ENCODE measurements at regions not wholly inside any gene's neighbourhood (a gene's known extent, or its start where the extent isn't known, plus 50 kb on each side); places are given as distances from the start of the nearest gene placed in this dataset.

DNA sequence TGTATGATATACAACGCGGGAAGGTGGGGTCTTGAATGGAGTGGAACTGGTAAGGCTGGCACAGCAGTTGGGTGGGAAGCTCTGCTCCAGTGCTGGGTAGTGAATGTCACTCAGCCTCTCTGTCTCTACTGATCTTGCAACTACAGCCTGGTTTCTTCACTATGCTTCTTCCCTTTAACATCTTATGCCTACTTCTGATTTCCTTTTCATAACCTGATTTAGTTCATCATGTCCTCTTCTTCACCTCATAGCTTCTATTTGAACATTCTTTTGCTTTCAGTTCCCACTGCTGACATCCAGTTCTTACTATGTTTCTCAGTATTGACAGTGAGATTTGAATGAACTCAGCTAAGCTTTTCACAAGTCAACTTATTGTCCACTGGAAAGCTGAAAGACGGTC is 286.2 kb downstream of the ARL6IP6 start:
- no peak overlapping the region for H3K9ac ChIP-seq (ENCODE audit: insufficient read depth, low read length)
- H3K4me2 ChIP-seq (ENCODE audit: extremely low read depth, insufficient read depth, low read length): no peak overlapping the region
- no peak overlapping the region for H3K27ac ChIP-seq (ENCODE audit: insufficient read depth, low read length)
- H3K4me1 ChIP-seq (ENCODE audit: control insufficient read depth, extremely low read depth, insufficient read depth, low read length): no peaks in the 10 kb centered on the region
- no peak for TF ChIP-seq EZH2 (IDR thresholded peaks at IDR 0.05; ENCODE audit: low read length, missing control alignments)
- TF ChIP-seq, protein P1, sequence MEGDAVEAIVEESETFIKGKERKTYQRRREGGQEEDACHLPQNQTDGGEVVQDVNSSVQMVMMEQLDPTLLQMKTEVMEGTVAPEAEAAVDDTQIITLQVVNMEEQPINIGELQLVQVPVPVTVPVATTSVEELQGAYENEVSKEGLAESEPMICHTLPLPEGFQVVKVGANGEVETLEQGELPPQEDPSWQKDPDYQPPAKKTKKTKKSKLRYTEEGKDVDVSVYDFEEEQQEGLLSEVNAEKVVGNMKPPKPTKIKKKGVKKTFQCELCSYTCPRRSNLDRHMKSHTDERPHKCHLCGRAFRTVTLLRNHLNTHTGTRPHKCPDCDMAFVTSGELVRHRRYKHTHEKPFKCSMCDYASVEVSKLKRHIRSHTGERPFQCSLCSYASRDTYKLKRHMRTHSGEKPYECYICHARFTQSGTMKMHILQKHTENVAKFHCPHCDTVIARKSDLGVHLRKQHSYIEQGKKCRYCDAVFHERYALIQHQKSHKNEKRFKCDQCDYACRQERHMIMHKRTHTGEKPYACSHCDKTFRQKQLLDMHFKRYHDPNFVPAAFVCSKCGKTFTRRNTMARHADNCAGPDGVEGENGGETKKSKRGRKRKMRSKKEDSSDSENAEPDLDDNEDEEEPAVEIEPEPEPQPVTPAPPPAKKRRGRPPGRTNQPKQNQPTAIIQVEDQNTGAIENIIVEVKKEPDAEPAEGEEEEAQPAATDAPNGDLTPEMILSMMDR (conservative IDR thresholded peaks at IDR 0.05 in 1 of 2, IDR thresholded peaks at IDR 0.05 in 1 of 2; ENCODE audit: low read depth in 1 of 2, low read length in 2 of 2): no peak
- no peaks in the 10 kb centered on the region for H3K27me3 ChIP-seq (ENCODE audit: control insufficient read depth, insufficient read depth, low read length)
- H3K4me3 ChIP-seq (replicated peaks in 1 of 4; ENCODE audit: control extremely low read depth in 1 of 4, insufficient read depth in 1 of 4, low read depth in 3 of 4, low read length in 4 of 4): no peak overlapping the region
- H3K9me3 ChIP-seq (ENCODE audit: control insufficient read depth, insufficient read depth, low read depth, low read length): no peaks in the 10 kb centered on the region
- H3K79me2 ChIP-seq (ENCODE audit: control insufficient read depth, insufficient read depth, low read length): no peaks in the 10 kb centered on the region
- H2AFZ ChIP-seq (ENCODE audit: low read length): no peak overlapping the region
- no peaks in the 10 kb centered on the region for H3K36me3 ChIP-seq (ENCODE audit: control insufficient read depth, insufficient read depth, low read length)
- no peaks in the 10 kb centered on the region for H4K20me1 ChIP-seq (ENCODE audit: control insufficient read depth, extremely low read depth, insufficient read depth, low read length)
- no peak for DNase-seq (ENCODE audit: low read depth in 2 of 2)

GRCh38 chr2:152974146-152974545 is 255.7 kb downstream of the ARL6IP6 start:
- DNase-seq (ENCODE audit: low read depth in 2 of 2): no peak

GRCh38 chr2:152971685-152972084 is 253.3 kb downstream of the ARL6IP6 start:
- no peaks in the 10 kb centered on the region for H3K4me1 ChIP-seq (ENCODE audit: control insufficient read depth, extremely low read depth, insufficient read depth, low read length)
- H3K79me2 ChIP-seq (ENCODE audit: control insufficient read depth, insufficient read depth, low read length): no peaks in the 10 kb centered on the region
- H3K9ac ChIP-seq (ENCODE audit: insufficient read depth, low read length): no peak overlapping the region
- H3K9me3 ChIP-seq (ENCODE audit: control insufficient read depth, insufficient read depth, low read depth, low read length): no peaks in the 10 kb centered on the region
- H3K4me2 ChIP-seq (ENCODE audit: extremely low read depth, insufficient read depth, low read length): no peak overlapping the region
- TF ChIP-seq, protein P1 (conservative IDR thresholded peaks at IDR 0.05 in 1 of 2, IDR thresholded peaks at IDR 0.05 in 1 of 2; ENCODE audit: low read depth in 1 of 2, low read length in 2 of 2): no peak
- TF ChIP-seq EZH2 (IDR thresholded peaks at IDR 0.05; ENCODE audit: low read length, missing control alignments): no peak
- DNase-seq (ENCODE audit: low read depth in 2 of 2): no peak
- no peaks in the 10 kb centered on the region for H4K20me1 ChIP-seq (ENCODE audit: control insufficient read depth, extremely low read depth, insufficient read depth, low read length)
- no peak overlapping the region for H3K27ac ChIP-seq (ENCODE audit: insufficient read depth, low read length)
- H3K4me3 ChIP-seq (replicated peaks in 1 of 4; ENCODE audit: control extremely low read depth in 1 of 4, insufficient read depth in 1 of 4, low read depth in 3 of 4, low read length in 4 of 4): no peak overlapping the region
- H3K27me3 ChIP-seq (ENCODE audit: control insufficient read depth, insufficient read depth, low read length): no peaks in the 10 kb centered on the region
- H2AFZ ChIP-seq (ENCODE audit: low read length): no peak overlapping the region
- no peaks in the 10 kb centered on the region for H3K36me3 ChIP-seq (ENCODE audit: control insufficient read depth, insufficient read depth, low read length)

More at GRCh38 chr2:152974146-152974545, 255.7 kb downstream of the ARL6IP6 start:
- H3K9me3 ChIP-seq (ENCODE audit: control insufficient read depth, insufficient read depth, low read depth, low read length): no peaks in the 10 kb centered on the region
- no peak for TF ChIP-seq EZH2 (IDR thresholded peaks at IDR 0.05; ENCODE audit: low read length, missing control alignments)
- TF ChIP-seq, protein P1 (conservative IDR thresholded peaks at IDR 0.05 in 1 of 2, IDR thresholded peaks at IDR 0.05 in 1 of 2; ENCODE audit: low read depth in 1 of 2, low read length in 2 of 2): no peak
- no peak overlapping the region for H3K9ac ChIP-seq (ENCODE audit: insufficient read depth, low read length)
- H3K27me3 ChIP-seq (ENCODE audit: control insufficient read depth, insufficient read depth, low read length): no peaks in the 10 kb centered on the region
- H3K79me2 ChIP-seq (ENCODE audit: control insufficient read depth, insufficient read depth, low read length): no peaks in the 10 kb centered on the region
- H3K4me2 ChIP-seq (ENCODE audit: extremely low read depth, insufficient read depth, low read length): no peak overlapping the region
- no peak overlapping the region for H3K4me3 ChIP-seq (replicated peaks in 1 of 4; ENCODE audit: control extremely low read depth in 1 of 4, insufficient read depth in 1 of 4, low read depth in 3 of 4, low read length in 4 of 4)
- H3K36me3 ChIP-seq (ENCODE audit: control insufficient read depth, insufficient read depth, low read length): no peaks in the 10 kb centered on the region
- no peak overlapping the region for H3K27ac ChIP-seq (ENCODE audit: insufficient read depth, low read length)
- no peaks in the 10 kb centered on the region for H4K20me1 ChIP-seq (ENCODE audit: control insufficient read depth, extremely low read depth, insufficient read depth, low read length)
- no peaks in the 10 kb centered on the region for H3K4me1 ChIP-seq (ENCODE audit: control insufficient read depth, extremely low read depth, insufficient read depth, low read length)
- no peak overlapping the region for H2AFZ ChIP-seq (ENCODE audit: low read length)

All from fibroblast of lung (primary cell).